ENCODE measurements at regions not wholly inside any gene's neighbourhood (a gene's known extent, or its start where the extent isn't known, plus 50 kb on each side); places are given as distances from the start of the nearest gene placed in this dataset.

DNA sequence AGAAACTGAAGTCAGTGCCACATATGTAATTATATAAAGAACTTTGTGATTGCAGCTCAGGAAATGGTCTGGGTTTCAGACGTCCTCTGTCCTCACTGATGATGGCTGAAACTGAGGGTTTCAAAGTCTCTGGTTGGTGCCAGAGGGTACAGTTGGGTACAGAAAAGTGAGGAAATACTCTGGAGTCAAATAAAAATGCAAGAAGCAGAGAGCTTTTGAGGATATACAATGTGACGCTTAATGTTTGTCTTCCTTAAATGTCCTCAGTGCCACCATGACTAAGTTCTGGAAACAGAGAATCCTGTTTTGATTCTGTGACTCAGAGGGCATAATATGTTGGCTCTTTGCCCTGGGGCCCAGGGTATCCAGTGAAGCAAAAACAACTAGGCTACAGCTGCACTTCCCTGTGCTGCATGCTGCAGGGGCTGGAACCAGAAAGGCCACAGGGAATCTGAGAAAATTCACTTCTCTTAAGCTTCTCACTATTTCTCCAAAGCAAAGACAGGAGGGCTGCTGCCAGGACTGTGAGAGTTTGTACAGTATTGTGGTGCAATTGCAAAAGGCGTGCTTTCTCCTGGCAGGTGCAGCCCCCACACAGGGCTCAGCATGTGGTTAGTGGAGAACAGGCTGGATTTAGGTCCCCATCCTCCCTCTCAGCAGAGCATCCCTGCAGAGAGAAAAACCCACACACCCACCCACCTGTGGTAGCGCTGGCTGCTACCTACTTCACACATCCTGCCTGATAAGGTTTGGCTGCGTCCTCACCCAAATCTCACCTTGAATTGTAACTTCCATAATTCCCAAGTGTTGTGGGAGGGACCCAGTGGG is 169.5 kb upstream of the SVIL start:
- Histone ChIP-seq H3K27ac (ENCODE audit: insufficient read depth, low read depth, low read length, poor library complexity, severe bottlenecking) (no peak overlapping the region), H3K4me1 (ENCODE audit: control insufficient read depth, insufficient read depth, low read length) (no peaks in the 10 kb centered on the region), H3K36me3 (ENCODE audit: control insufficient read depth, insufficient read depth, low read length) (no peaks in the 10 kb centered on the region), H3K4me3 (ENCODE audit: insufficient read depth, low read depth, low read length) (no peak overlapping the region), H3K27me3 (ENCODE audit: control insufficient read depth, insufficient read depth, low read length, poor library complexity, severe bottlenecking) (no peaks in the 10 kb centered on the region), H3K9me3 (ENCODE audit: control insufficient read depth, low read length) (no peaks in the 10 kb centered on the region)
- WGBS, 2 experiments = 89 to 94% methylated on average over 5 of the region's 5 CpGs

DNA sequence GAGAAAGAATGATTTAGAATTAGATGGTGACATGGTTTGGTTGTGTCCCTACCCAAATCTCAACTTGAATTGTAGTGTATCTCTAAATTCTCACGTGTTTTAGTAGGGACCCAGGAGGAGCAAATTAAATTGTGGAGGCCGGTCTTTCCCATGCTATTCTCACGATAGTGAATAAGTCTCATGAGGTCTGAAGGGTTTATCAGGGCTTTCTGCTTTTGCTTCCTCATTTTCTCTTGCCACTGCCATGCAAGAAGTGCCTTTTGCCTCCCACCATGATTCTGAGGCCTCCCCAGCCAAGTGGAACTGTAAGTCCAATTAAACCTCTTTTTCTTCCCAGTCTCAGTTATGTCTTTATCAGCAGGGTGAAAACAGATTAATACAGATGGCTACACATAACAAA is 167.4 kb upstream of the SVIL start:
- Histone ChIP-seq H3K27me3 (ENCODE audit: control insufficient read depth, insufficient read depth, low read length, poor library complexity, severe bottlenecking) (no peaks in the 10 kb centered on the region), H3K9me3 (ENCODE audit: control insufficient read depth, low read length) (no peaks in the 10 kb centered on the region), H3K4me3 (ENCODE audit: insufficient read depth, low read depth, low read length) (no peak overlapping the region), H3K36me3 (ENCODE audit: control insufficient read depth, insufficient read depth, low read length) (no peaks in the 10 kb centered on the region), H3K4me1 (ENCODE audit: control insufficient read depth, insufficient read depth, low read length) (no peaks in the 10 kb centered on the region), H3K27ac (ENCODE audit: insufficient read depth, low read depth, low read length, poor library complexity, severe bottlenecking) (no peak overlapping the region)
- 86 to 92% methylated on average over 3 of the region's 3 CpGs for WGBS, 2 experiments

DNA sequence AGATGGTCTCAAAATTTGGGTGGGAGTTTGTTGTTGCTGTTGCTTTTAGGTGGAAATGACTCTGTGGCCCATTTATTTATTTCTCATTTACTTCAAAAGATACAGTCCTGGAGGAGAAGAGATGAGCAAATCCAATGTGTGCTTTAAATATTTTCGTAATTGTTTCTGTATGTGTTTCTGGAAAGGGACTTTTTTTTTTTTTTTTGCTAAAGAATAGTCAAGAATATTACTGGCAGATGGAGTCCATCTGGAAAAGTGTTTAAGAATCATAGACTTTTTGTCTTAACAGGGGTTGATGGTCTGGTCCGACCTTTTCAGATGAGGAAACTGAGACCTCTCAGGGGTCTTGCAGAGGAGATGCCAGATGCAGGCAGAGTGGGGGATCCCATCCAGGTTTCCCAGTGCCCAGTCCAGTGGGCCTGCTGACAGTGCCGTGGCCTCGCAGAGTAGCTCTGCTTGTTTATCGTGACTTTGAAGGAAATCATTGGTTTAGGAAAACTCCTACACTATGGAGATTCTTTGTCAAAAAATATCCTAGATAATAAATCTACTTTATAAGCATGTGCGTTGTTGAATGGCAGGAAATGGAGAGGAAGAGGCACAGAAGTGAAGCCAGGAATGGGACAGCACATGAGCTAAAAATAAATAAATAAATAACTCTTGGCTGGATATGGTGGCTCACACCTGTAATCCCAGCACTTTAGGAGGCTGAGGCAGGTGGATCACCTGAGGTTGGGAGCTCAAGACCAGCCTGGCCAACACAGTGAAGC is 164.3 kb upstream of the SVIL start:
- no peak overlapping the region for H3K4me3 ChIP-seq (ENCODE audit: insufficient read depth, low read depth, low read length)
- H3K27me3 ChIP-seq (ENCODE audit: control insufficient read depth, insufficient read depth, low read length, poor library complexity, severe bottlenecking) = no peaks in the 10 kb centered on the region
- H3K9me3 ChIP-seq (ENCODE audit: control insufficient read depth, low read length) = no peaks in the 10 kb centered on the region
- H3K36me3 ChIP-seq (ENCODE audit: control insufficient read depth, insufficient read depth, low read length) = no peaks in the 10 kb centered on the region
- H3K4me1 ChIP-seq (ENCODE audit: control insufficient read depth, insufficient read depth, low read length) = no peaks in the 10 kb centered on the region
- no peak overlapping the region for H3K27ac ChIP-seq (ENCODE audit: insufficient read depth, low read depth, low read length, poor library complexity, severe bottlenecking)
- 96 to 97% methylated on average over 5 of the region's 6 CpGs for WGBS, 2 experiments

DNA sequence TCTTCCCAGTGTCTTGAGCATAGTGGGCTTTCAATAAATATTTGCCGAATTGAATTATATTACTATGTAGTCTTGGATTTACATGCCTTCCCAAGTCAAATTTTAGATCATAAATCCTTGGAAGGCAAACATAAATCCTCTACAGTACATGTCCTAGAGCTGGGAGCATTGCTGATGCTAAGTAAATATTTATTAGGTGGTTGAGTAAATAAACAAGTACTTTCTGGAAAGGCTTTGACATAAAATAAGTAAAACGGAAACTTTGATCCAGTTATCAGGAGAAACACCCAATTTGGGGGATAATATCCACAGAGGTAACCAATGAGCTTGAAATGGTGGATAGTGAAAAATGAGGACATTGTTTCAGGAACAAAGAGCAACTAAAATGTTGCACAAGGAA is 162.8 kb upstream of the SVIL start:
- Histone ChIP-seq H3K9me3 (ENCODE audit: control insufficient read depth, low read length) (no peaks in the 10 kb centered on the region), H3K27ac (ENCODE audit: insufficient read depth, low read depth, low read length, poor library complexity, severe bottlenecking) (no peak overlapping the region), H3K36me3 (ENCODE audit: control insufficient read depth, insufficient read depth, low read length) (no peaks in the 10 kb centered on the region), H3K4me3 (ENCODE audit: insufficient read depth, low read depth, low read length) (no peak overlapping the region), H3K27me3 (ENCODE audit: control insufficient read depth, insufficient read depth, low read length, poor library complexity, severe bottlenecking) (no peaks in the 10 kb centered on the region), H3K4me1 (ENCODE audit: control insufficient read depth, insufficient read depth, low read length) (no peaks in the 10 kb centered on the region)
- WGBS, 2 experiments = 89 to 98% methylated on average over 1 to 2 of the region's 2 CpGs

DNA sequence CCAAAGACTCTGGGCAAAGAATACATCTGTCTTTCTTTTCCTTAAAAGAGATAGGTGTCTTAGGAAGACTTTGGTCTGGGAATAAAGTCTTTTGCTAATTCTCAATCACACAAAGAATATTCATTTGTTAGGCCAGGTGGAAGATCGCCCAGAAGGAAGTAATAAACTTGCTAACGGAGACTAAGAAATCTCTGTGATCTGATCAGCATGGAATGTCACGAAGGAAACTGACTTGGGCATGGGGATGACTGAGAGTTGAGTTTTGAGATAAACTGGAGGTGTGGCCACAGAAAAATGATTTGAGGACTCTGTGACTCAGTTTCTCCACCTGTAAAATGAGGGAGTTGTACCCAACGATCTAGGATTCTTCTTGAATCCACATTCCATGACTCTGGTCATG is 161.1 kb upstream of the SVIL start:
- WGBS, 2 experiments = 93 to 96% methylated on average over 4 of the region's 4 CpGs
- H3K27ac ChIP-seq (ENCODE audit: insufficient read depth, low read depth, low read length, poor library complexity, severe bottlenecking) = no peak overlapping the region
- H3K27me3 ChIP-seq (ENCODE audit: control insufficient read depth, insufficient read depth, low read length, poor library complexity, severe bottlenecking) = no peaks in the 10 kb centered on the region
- H3K9me3 ChIP-seq (ENCODE audit: control insufficient read depth, low read length) = no peaks in the 10 kb centered on the region
- no peaks in the 10 kb centered on the region for H3K4me1 ChIP-seq (ENCODE audit: control insufficient read depth, insufficient read depth, low read length)
- no peaks in the 10 kb centered on the region for H3K36me3 ChIP-seq (ENCODE audit: control insufficient read depth, insufficient read depth, low read length)
- H3K4me3 ChIP-seq (ENCODE audit: insufficient read depth, low read depth, low read length) = no peak overlapping the region

DNA sequence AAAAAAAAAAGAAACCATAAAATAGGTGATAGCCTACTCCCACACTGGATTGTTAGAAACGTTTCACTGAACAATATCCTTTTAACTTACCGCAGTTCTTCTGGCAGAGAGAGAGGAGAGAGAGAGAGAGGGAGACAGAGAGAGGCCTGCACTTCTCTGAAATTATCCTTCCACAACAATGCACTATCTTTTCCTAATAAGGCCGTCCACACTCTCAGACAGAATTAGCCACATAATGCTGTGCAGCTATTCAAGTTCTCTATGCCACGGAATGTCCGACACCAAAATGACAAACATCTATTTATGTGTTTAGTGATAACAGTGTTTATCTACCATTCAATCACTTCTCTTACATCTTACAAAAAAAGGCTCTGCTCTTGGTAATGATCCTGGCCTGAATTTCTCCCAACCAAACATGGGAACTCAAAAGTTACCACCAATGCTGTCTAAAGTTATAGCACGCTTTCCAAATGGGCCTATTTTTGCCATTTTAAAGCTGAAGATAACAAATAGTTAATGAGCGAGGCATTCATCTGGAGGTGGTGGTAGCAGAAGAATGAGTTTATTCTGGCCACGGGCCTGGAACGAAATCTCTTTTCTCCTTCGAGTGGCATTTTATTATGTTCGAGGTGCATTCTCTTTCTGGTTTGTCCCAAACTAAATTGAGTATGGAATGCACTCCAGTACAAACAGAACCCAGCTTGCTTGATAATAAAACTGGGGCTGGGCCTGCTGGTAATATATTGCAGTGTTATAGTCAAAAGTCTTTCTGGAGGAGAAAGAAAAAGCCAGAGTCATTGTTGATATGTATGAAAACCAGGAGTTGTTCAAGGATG is 160.2 kb upstream of the SVIL start:
- Histone ChIP-seq H3K9me3 (ENCODE audit: control insufficient read depth, low read length) (no peaks in the 10 kb centered on the region), H3K4me3 (ENCODE audit: insufficient read depth, low read depth, low read length) (no peak overlapping the region), H3K27ac (ENCODE audit: insufficient read depth, low read depth, low read length, poor library complexity, severe bottlenecking) (no peak overlapping the region), H3K27me3 (ENCODE audit: control insufficient read depth, insufficient read depth, low read length, poor library complexity, severe bottlenecking) (no peaks in the 10 kb centered on the region), H3K36me3 (ENCODE audit: control insufficient read depth, insufficient read depth, low read length) (no peaks in the 10 kb centered on the region), H3K4me1 (ENCODE audit: control insufficient read depth, insufficient read depth, low read length) (no peaks in the 10 kb centered on the region)
- 86 to 93% methylated on average over 11 of the region's 11 CpGs for WGBS, 2 experiments

DNA sequence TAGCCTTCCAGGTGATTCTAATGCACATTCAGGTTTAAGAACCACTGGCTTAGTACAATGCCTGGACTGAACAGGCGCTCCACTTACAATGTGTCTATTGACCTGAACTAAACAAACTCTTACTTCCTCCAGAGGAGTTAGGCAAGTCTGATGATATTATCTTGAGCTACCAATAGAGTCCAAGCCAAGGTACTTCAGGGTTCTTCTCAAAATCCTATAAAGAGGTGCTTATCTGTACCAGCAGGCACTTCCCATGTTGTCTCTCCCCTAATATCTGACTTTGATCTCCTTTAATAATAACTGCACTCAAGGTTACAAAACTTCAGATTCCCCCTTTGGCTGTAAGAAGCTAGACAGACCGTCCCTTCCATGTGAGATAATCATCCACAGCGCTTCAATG is 157.0 kb upstream of the SVIL start:
- WGBS, 2 experiments = 91 to 96% methylated on average over 3 of the region's 3 CpGs
- no peaks in the 10 kb centered on the region for H3K36me3 ChIP-seq (ENCODE audit: control insufficient read depth, insufficient read depth, low read length)
- no peak overlapping the region for H3K4me3 ChIP-seq (ENCODE audit: insufficient read depth, low read depth, low read length)
- H3K9me3 ChIP-seq (ENCODE audit: control insufficient read depth, low read length) = no peaks in the 10 kb centered on the region
- no peaks in the 10 kb centered on the region for H3K27me3 ChIP-seq (ENCODE audit: control insufficient read depth, insufficient read depth, low read length, poor library complexity, severe bottlenecking)
- H3K27ac ChIP-seq (ENCODE audit: insufficient read depth, low read depth, low read length, poor library complexity, severe bottlenecking) = no peak overlapping the region
- H3K4me1 ChIP-seq (ENCODE audit: control insufficient read depth, insufficient read depth, low read length) = no peaks in the 10 kb centered on the region

DNA sequence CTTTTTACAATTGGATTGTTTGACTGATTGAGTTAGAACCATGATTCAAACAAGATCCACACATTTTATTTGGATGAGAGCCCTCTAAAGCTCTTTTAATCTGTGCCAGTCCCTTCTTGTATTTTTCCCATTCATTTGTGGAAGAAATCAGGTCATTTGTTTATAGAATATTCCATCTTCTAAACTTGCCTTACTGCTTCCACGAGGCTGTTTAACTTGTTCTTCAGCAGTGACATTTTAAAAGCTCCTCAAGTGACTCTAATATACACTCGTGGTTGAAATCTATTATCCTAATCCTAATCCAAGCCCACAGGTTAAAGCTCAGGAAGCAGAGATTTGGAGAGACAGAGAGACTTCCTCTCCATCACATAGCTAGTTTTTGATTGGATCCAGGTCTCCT is 155.4 kb upstream of the SVIL start:
- no peak overlapping the region for H3K27ac ChIP-seq (ENCODE audit: insufficient read depth, low read depth, low read length, poor library complexity, severe bottlenecking)
- H3K36me3 ChIP-seq (ENCODE audit: control insufficient read depth, insufficient read depth, low read length) = no peaks in the 10 kb centered on the region
- no peaks in the 10 kb centered on the region for H3K4me1 ChIP-seq (ENCODE audit: control insufficient read depth, insufficient read depth, low read length)
- WGBS, 2 experiments = 81 to 91% methylated on average over 2 of the region's 2 CpGs
- H3K27me3 ChIP-seq (ENCODE audit: control insufficient read depth, insufficient read depth, low read length, poor library complexity, severe bottlenecking) = no peaks in the 10 kb centered on the region
- no peaks in the 10 kb centered on the region for H3K9me3 ChIP-seq (ENCODE audit: control insufficient read depth, low read length)
- H3K4me3 ChIP-seq (ENCODE audit: insufficient read depth, low read depth, low read length) = no peak overlapping the region

DNA sequence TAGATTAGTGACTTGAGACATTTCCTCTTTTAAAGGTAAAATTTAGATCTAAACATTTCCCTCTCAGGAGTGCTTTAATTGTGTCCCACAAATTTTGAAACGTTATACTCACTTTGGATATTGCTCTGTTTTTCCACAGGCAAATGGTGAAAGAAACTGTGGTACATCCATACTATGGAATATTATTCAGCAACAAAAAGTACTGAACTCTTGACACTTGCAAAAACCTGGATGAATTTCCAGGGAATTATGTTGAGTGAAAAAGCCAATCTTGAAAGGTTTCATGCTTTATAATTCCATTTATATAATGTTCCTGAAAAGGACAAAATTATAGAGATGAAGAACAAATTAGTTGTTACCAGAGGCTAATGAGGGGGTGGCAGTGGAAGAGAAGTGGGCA is 153.3 kb upstream of the SVIL start:
- no peaks in the 10 kb centered on the region for H3K9me3 ChIP-seq (ENCODE audit: control insufficient read depth, low read length)
- WGBS, 2 experiments = 100% methylated on average over 1 of the region's 1 CpG; no CpG with 5 or more reads in 1 of the 2 experiments
- H3K27me3 ChIP-seq (ENCODE audit: control insufficient read depth, insufficient read depth, low read length, poor library complexity, severe bottlenecking) = no peaks in the 10 kb centered on the region
- H3K36me3 ChIP-seq (ENCODE audit: control insufficient read depth, insufficient read depth, low read length) = no peaks in the 10 kb centered on the region
- no peak overlapping the region for H3K27ac ChIP-seq (ENCODE audit: insufficient read depth, low read depth, low read length, poor library complexity, severe bottlenecking)
- H3K4me1 ChIP-seq (ENCODE audit: control insufficient read depth, insufficient read depth, low read length) = no peaks in the 10 kb centered on the region
- no peak overlapping the region for H3K4me3 ChIP-seq (ENCODE audit: insufficient read depth, low read depth, low read length)

DNA sequence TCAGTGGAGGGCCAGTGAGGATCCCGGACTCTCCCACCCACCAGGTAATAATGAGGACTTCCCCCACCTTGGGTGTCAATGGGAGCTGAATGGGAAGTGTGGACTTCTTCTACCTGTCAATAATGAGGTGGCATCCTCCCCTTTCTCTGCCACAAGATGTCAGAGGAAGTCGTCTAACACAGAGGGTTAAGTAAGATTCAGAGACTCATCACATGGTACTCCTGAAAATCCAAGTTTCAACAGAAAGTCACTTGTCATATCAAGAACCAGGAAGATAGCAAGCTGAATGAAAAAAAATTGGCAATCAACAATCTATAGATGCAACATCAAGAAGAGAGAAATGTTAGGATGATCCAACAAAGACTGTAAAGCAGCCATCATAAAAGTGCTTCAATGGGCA is 150.9 kb upstream of the SVIL start:
- H3K27ac ChIP-seq (ENCODE audit: insufficient read depth, low read depth, low read length, poor library complexity, severe bottlenecking) = no peak overlapping the region
- no peaks in the 10 kb centered on the region for H3K4me1 ChIP-seq (ENCODE audit: control insufficient read depth, insufficient read depth, low read length)
- no peaks in the 10 kb centered on the region for H3K9me3 ChIP-seq (ENCODE audit: control insufficient read depth, low read length)
- H3K4me3 ChIP-seq (ENCODE audit: insufficient read depth, low read depth, low read length) = no peak overlapping the region
- 85 to 92% methylated on average over 1 to 2 of the region's 2 CpGs for WGBS, 2 experiments
- no peaks in the 10 kb centered on the region for H3K27me3 ChIP-seq (ENCODE audit: control insufficient read depth, insufficient read depth, low read length, poor library complexity, severe bottlenecking)
- no peaks in the 10 kb centered on the region for H3K36me3 ChIP-seq (ENCODE audit: control insufficient read depth, insufficient read depth, low read length)

Data from ectodermal cell (in vitro differentiated cells).